Prostate gland (tissue), 2 donors: ENCODE measurements at regions not wholly inside any gene's neighbourhood (a gene's known extent, or its start where the extent isn't known, plus 50 kb on each side); places are given as distances from the start of the nearest gene placed in this dataset.

ENCODE experiments used
- DNase-seq: peaks from one replicate; pipeline ENCODE4 v3.0.0-alpha.2; 2019; ENCODE audit warnings: low spot score
- H3K27ac ChIP-seq, 2 donors: fragments of 200-600 bp; sonication (generic); 2 replicates each; pipeline ENCODE4 v1.5.1; 2017 to 2019
- H3K27me3 ChIP-seq: fragments of 200-600 bp; sonication (generic); replicated peaks from 2 replicates; pipeline ENCODE4 v1.5.1; 2019; ENCODE audit not compliant: insufficient read depth
- H3K36me3 ChIP-seq, 2 donors: fragments of 200-600 bp; sonication (generic); 1 replicate in 1 of 2; 2 replicates in 1 of 2; pipeline versions ENCODE4 v1.5.1 to v1.8.1; 2017 to 2019
- H3K4me1 ChIP-seq: fragments of 200-600 bp; sonication (generic); replicated peaks from 2 replicates; pipeline ENCODE4 v1.5.1; 2019
- H3K4me3 ChIP-seq, 2 donors: fragments of 200-600 bp; sonication (generic); 2 replicates each; pipeline ENCODE4 v1.5.1; 2017 to 2019
- H3K9me3 ChIP-seq: fragments of 200-600 bp; sonication (generic); 2 replicates; pipeline ENCODE4 v1.5.1; 2017
- CTCF ChIP-seq, 4 experiments: fragments of 200-600 bp in 2 of 4; fragments of 450-650 bp in 2 of 4; sonication (generic) in 2 of 4; IDR thresholded peaks; 1 replicate in 3 of 4; 2 replicates in 1 of 4; pipeline ENCODE4 v1.5.1; 2016 to 2019; ENCODE audit warnings: antibody characterized with exemption in 4 of 4, mild to moderate bottlenecking in 2 of 4, moderate library complexity in 2 of 4
- POLR2A ChIP-seq: fragments of 450-650 bp; IDR thresholded peaks from one replicate; pipeline ENCODE4 v1.6.1; 2016; ENCODE audit warnings: antibody characterized with exemption, mild to moderate bottlenecking
- POLR2AphosphoS5 ChIP-seq: sonication (generic); formaldehyde crosslinking; IDR thresholded peaks from one replicate; pipeline ENCODE4 v1.6.1; 2017; ENCODE audit warnings: antibody characterized with exemption
- WGBS: methylation state at CpG from one replicate; pipeline ENCODE4 v1.1.5; 2018; 5-methylcytosine and 5-hydroxymethylcytosine counted together
- intact Hi-C: fragments of 100-400 bp; cut with DNase I; formaldehyde crosslinking; loops from one replicate; pipeline ENCODE4 v1.14.2; 2022

GRCh38 chr6:122075084-122075838, 324.2 kb upstream of the HSF2 start:
- Histone ChIP-seq H3K36me3 (no peaks in the 10 kb centered on the region), H3K4me3 (no peak overlapping the region), H3K4me1 (no peaks in the 10 kb centered on the region), H3K27me3 (no peaks in the 10 kb centered on the region), H3K27ac (no peak overlapping the region), H3K9me3 (no peaks in the 10 kb centered on the region)
- TF ChIP-seq POLR2AphosphoS5 (no peak), CTCF (IDR thresholded peaks at IDR 0.05) (no peak), POLR2A (no peak)
- intact Hi-C loops: no loop called here
- DNase-seq: no peak

GRCh38 chr6:122075917-122076316, 323.5 kb upstream of the HSF2 start:
- intact Hi-C loops: no loop called here
- no peak overlapping the region for H3K4me3 ChIP-seq
- no peak for DNase-seq
- H3K27me3 ChIP-seq: no peaks in the 10 kb centered on the region
- H3K4me1 ChIP-seq: no peaks in the 10 kb centered on the region
- H3K36me3 ChIP-seq: no peaks in the 10 kb centered on the region
- TF ChIP-seq CTCF (IDR thresholded peaks at IDR 0.05): no peak
- TF ChIP-seq POLR2AphosphoS5: no peak
- no peak for TF ChIP-seq POLR2A
- 42% methylated on average over 2 of the region's 2 CpGs for WGBS
- no peaks in the 10 kb centered on the region for H3K9me3 ChIP-seq
- no peak overlapping the region for H3K27ac ChIP-seq

- intact Hi-C loops: no loop called here
- H3K4me3 ChIP-seq: no peak overlapping the region
- WGBS: 100% methylated on average over 1 of the region's 1 CpG
Observed at GRCh38 chr6:122077603-122078002, 321.8 kb upstream of the HSF2 start.

GRCh38 chr6:122078481-122078880, 321.0 kb upstream of the HSF2 start:
- no peak for DNase-seq
- Histone ChIP-seq H3K27me3 (no peaks in the 10 kb centered on the region), H3K27ac (no peak overlapping the region), H3K4me1 (no peaks in the 10 kb centered on the region), H3K4me3 (no peak overlapping the region), H3K36me3 (no peaks in the 10 kb centered on the region), H3K9me3 (no peaks in the 10 kb centered on the region)
- 90% methylated on average over 4 of the region's 4 CpGs for whole genome bisulfite sequencing
- TF ChIP-seq POLR2A (no peak), CTCF (IDR thresholded peaks at IDR 0.05) (no peak), POLR2AphosphoS5 (no peak)
- intact Hi-C loops: no loop called here

More at GRCh38 chr6:122077603-122078002, 321.8 kb upstream of the HSF2 start:
- no peak for DNase-seq
- no peaks in the 10 kb centered on the region for H3K36me3 ChIP-seq
- no peak for TF ChIP-seq POLR2AphosphoS5
- no peak overlapping the region for H3K27ac ChIP-seq
- no peaks in the 10 kb centered on the region for H3K9me3 ChIP-seq
- no peaks in the 10 kb centered on the region for H3K4me1 ChIP-seq
- H3K27me3 ChIP-seq: no peaks in the 10 kb centered on the region

- no peak overlapping the region for H3K4me3 ChIP-seq
- H3K4me1 ChIP-seq: no peaks in the 10 kb centered on the region
- TF ChIP-seq CTCF (IDR thresholded peaks at IDR 0.05): no peak
- TF ChIP-seq POLR2AphosphoS5: no peak
- TF ChIP-seq POLR2A: no peak
- no peaks in the 10 kb centered on the region for H3K36me3 ChIP-seq
- H3K27me3 ChIP-seq: no peaks in the 10 kb centered on the region
- intact Hi-C loops: no loop called here
- 77% methylated on average over 3 of the region's 3 CpGs for WGBS
- no peaks in the 10 kb centered on the region for H3K9me3 ChIP-seq
- DNase-seq: no peak
- no peak overlapping the region for H3K27ac ChIP-seq
Observed at GRCh38 chr6:122079916-122080315, 319.5 kb upstream of the HSF2 start.
